A549 (cell line): ENCODE measurements at regions not wholly inside any gene's neighbourhood (a gene's known extent, or its start where the extent isn't known, plus 50 kb on each side); places are given as distances from the start of the nearest gene placed in this dataset.

Source experiments
- CTCF ChIP-seq: fragments of >200 bp; sonication (Bioruptor Twin); formaldehyde crosslinking; IDR thresholded peaks from 3 replicates; pipeline ENCODE4 v1.5.1; 2016
- EP300 ChIP-seq, 2 experiments: fragments of >200 bp; sonication (Bioruptor Twin); formaldehyde crosslinking; IDR thresholded peaks; 2 replicates in 1 of 2; 3 replicates in 1 of 2; pipeline ENCODE4 v1.6.1; 2016 to 2017
- FOSL2 ChIP-seq, 2 experiments: fragments of 450-650 bp in 1 of 2; fragments of >200 bp in 1 of 2; sonication (Bioruptor Twin) in 1 of 2; formaldehyde crosslinking; IDR thresholded peaks; 2 replicates each; pipeline versions ENCODE4 v1.5.0 to v1.6.1; 2016 to 2020; ENCODE audit warnings: mild to moderate bottlenecking in 1 of 2, moderate library complexity in 1 of 2
- MAFK ChIP-seq: fragments of 450-650 bp; IDR thresholded peaks from 2 replicates; pipeline ENCODE4 v1.6.1; 2014; ENCODE audit not compliant: partially characterized antibody
- RAD21 ChIP-seq, 2 experiments: fragments of >200 bp in 1 of 2; sonication (Bioruptor Twin) in 1 of 2; formaldehyde crosslinking in 1 of 2; IDR thresholded peaks in 1 of 2; conservative IDR thresholded peaks in 1 of 2; 2 replicates in 1 of 2; 3 replicates in 1 of 2; pipeline ENCODE4 v1.6.1; 2012 to 2018; ENCODE audit warnings: inconsistent platforms in 1 of 2
- ZC3H11A ChIP-seq: fragments of 450-650 bp; IDR thresholded peaks from 2 replicates; pipeline ENCODE4 v1.6.1; 2014; ENCODE audit warnings: antibody characterized with exemption, mild to moderate bottlenecking

- TF ChIP-seq FOSL2 (IDR thresholded peaks at IDR 0.05) = no peak
- TF ChIP-seq FOSL2 (CRISPR knock-in tag; IDR thresholded peaks at IDR 0.05) = no peak
- no peak for TF ChIP-seq CTCF
- TF ChIP-seq ZC3H11A = no peak
- TF ChIP-seq MAFK = no peak
- TF ChIP-seq EP300 (IDR thresholded peaks at IDR 0.05) = no peak
- no peak for TF ChIP-seq RAD21 (conservative IDR thresholded peaks at IDR 0.05 in 1 of 2, IDR thresholded peaks at IDR 0.05 in 1 of 2)
Measured at GRCh38 chr5:91910247-91910646, 527.1 kb upstream of the ARRDC3 start.
